OCI-LY1 (cell line): ENCODE measurements at regions not wholly inside any gene's neighbourhood (a gene's known extent, or its start where the extent isn't known, plus 50 kb on each side); places are given as distances from the start of the nearest gene placed in this dataset.

Experiments
- CTCF ChIP-seq: fragments of 200-600 bp; sonication (generic), shearing (Covaris generic); IDR thresholded peaks from 2 replicates; pipeline ENCODE4 v1.5.1; 2017; ENCODE audit warnings: mild to moderate bottlenecking, antibody characterized with exemption, low read length, moderate library complexity, mixed read lengths
- EZH2 ChIP-seq: fragments of 200-600 bp; sonication (generic), shearing (Covaris generic); IDR thresholded peaks from 2 replicates; pipeline ENCODE4 v1.8.0; 2017; ENCODE audit warnings: borderline replicate concordance, mixed run types, mild to moderate bottlenecking, antibody characterized with exemption, low read length, moderate library complexity, mixed read lengths

GRCh38 chr11:122269824-122270223, 153.8 kb upstream of the BLID start:
- TF ChIP-seq CTCF: no peak
- TF ChIP-seq EZH2: no peak
